HG03378 (cell line): ENCODE measurements at regions not wholly inside any gene's neighbourhood (a gene's known extent, or its start where the extent isn't known, plus 50 kb on each side); places are given as distances from the start of the nearest gene placed in this dataset.
"Not testable (repeated sequence)": the region's sequence is repeated elsewhere in the genome, so short reads cannot be mapped to it uniquely, and the experiment has no call there.

Experiments used
- ATAC-seq: cut with Tn5 transposase; IDR thresholded peaks from one replicate; pipeline ENCODE4 v1.9.1; 2021; ENCODE audit warnings: mild to moderate bottlenecking, moderate library complexity; ENCODE audit not compliant: unreplicated experiment

DNA sequence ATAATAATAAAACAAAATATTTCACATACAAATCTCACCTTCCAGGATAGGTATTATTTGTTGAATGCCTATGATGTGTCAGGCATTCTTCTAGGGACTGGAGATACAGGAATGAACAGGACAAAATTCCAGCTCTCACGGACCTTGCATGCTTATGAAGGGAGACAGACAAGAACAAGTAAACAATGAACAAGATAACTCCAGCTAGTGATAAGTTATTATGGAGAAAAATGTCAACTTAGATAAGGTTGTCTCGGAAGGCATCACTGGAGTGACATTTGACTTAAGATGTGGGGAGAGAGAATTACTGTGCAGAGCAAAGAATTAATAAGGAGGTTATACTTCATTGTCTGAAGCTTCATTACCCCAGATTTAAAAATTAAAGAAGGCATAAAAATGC is 836.7 kb downstream of the SOCS6 start:
- ATAC-seq, result no peak

DNA sequence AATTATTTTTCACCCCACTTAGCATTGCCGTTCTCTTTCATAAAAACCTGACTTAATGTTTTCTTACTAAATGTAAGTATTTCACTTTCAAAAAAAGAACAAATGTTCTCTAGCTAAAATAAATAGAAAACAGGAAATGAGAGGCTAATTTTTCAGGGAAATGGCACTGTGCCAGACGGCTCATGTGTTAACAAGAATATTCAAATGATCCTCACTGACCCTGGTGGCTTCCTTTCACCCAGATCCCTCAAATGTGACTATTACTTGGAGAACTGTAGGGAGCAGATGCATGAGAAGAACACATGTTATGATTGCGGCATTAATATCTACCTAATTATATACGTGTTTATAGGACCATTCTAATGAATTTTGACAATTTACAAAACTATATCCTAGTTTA is 827.7 kb downstream of the SOCS6 start:
- ATAC-seq, result no peak

DNA sequence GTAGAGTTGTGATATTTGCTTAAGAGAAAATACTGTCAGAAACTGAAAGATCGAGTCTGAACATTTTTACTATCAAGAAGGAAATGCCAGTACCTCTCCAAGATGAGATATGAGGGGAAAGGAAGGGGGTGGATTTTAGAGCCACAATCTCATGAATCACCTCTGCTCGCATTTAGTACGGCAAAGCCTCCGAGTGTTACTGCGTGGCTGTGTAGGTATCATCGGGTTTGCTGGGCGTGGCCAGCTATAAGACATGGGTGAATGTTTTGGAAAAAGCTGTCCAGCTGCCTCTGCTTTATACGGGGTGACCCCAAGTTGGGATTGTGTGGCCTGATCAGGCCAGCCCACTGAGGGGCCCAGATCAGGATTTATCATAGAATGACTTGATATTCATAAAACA is 826.4 kb downstream of the SOCS6 start:
- ATAC-seq, result no peak

DNA sequence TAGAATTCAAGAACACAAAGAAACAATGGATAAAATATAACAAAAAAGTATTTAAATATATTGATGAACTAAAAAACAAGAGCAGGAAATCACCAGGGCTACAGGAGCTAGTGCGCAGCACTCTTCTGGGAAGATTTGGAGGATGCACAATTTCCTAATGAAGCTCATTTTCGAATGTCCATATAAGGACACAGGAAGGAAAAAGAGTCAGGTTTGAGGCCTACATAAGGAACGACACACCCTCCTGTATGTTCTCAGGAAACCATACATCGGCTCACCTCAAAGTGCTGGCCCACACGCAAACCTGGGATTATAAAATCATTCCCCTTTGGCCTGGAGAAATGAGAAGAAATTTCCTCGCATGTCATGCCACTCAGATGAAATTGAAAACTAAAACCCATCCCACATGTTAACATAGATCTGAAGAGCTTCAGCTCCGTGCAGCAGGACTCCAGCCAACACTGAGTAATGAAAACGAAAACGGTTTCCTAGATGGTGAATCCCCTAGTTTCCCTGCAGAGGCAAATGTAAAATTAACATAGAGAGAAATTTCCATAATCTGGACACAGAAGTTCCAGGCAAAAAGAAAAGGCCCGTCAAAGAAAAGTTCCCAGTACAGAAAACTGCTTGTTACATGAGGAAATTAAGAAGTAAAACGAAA is 825.8 kb downstream of the SOCS6 start:
- ATAC-seq, result no peak

DNA sequence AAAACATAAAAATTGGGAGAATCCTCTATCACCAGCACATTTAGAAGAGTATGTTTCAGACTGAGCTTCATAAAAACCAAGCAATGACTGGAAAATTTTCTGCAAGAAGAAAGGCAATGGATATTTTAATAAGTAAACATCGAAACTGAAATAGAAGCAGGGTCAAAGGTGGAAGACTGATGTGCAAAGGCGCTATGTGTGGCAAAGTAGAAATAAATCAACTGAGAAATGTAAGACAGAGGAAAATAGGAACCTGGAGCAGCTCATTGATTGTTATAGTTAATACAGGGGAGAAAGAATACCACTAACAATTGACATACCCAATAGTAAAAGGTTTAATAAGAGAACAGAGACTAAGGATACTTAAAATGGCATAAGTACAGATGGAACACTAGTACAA is 818.4 kb downstream of the SOCS6 start:
- no peak for ATAC-seq

DNA sequence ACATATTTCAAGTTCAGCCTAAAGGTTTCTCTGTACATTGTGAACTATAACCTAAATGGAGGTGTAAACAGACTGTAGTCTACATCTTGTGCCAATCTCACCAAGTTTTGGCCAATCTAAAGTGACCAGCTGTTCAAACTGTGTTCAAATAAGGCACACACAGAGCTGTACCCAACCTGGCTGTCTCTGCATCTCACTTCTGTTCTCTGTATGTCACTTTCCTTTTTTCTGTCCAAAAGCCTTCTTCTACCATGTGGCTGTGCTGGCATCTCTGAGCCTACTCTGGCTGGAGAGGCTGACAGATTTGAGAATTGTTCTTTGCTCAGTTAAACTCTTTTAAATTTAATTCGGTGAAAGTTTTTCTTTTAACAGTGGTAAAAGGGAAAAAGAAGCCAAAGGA is 817.9 kb downstream of the SOCS6 start:
- no peak for ATAC-seq

DNA sequence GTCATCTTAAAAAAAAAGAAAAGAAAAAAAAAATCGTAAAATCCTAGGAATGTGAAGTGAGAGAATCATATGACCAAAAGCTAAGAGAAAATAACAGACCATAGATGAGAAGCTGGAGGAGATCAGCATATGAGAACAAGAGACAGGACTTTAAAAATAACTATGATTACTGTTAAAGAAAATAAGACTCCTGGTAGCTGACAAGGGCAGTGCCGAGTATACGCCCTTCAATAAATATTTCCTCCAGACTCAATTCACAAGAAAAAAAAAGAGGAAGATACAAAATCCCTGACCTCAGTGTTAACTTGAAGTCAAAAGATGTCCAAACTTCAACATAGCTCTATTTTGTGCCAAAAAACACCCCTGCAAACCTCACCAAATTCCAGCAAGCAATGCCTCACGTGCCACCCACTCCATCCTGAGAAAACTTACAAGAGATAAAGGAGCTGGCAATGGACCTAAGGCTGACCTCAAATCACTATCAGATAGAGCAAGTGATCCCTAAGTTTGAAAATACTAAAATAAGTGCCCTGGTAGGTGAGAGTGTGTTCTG is 817.2 kb downstream of the SOCS6 start:
- ATAC-seq, result no peak

DNA sequence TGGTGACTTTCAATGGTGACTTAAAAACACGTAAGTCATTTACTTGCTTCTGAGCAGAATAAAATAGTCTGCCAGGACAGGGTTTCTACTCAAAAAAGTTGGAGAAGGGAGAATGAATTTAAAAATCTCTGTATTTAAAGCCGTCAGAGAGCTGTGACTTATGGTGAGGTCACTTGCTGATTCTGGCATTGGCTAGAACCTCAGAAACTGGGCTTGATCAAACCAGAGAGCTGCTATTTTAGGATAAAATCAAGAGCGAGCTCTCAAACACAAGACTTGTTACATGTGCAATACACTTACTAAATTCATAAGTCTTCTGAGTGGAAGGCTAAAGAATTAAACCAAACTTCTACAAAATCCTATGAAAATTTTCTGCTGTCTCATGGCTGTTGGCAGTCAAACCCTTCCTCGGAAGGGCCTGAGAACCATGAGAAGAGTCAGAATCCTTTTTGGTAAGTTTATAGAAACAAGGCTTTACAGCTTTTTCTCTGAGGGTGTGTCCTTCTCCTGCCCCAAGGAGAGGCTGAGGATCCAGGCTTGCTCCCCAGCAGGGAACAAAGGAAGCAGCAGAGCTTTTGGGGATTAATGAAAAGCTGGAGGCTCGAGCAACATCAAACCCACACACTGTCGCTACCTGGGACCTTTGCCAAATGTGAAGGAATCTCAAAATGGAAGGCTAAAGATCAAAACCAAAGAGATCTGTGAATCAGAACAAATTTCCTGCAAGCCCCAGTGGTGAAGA is 816.4 kb downstream of the SOCS6 start:
- ATAC-seq, result no peak

DNA sequence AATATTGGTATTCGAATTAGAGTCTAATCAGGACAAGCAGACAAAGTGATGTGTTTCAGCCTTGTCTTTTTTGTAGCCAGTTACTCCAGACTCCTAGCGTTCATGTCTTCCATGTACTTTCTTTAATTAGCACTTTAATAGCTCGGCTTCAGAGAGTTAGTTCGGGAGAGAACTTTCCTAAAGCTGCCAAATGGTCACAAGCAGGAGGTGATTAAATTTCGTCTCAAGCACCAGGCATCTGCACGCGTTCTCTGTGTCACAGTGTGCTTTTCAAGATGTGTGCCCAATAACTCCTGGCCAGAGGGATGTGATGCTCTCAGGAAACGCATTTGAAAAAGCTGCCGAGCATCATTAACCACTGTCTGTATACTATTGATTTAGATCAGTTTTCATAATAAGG is 790.8 kb downstream of the SOCS6 start:
- no peak for ATAC-seq

DNA sequence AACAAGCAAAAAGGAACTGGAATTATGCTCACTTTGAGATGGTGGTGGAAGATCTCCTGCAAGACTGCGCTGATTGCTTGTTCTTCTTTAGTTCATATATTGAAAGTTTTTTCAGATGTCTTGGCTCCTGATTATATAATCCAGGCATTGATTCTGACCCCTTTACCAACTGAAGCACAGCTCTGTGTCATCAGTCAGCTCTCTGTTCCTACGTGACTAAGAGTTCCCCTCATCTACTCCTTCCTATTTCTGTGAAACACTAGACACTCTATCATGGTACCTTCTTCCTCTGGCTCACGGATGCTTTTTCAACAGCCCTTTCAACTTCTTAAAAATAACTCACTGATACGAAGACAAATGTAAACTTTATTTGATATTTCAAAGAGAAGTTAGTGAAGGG is 788.6 kb downstream of the SOCS6 start:
- no peak for ATAC-seq

DNA sequence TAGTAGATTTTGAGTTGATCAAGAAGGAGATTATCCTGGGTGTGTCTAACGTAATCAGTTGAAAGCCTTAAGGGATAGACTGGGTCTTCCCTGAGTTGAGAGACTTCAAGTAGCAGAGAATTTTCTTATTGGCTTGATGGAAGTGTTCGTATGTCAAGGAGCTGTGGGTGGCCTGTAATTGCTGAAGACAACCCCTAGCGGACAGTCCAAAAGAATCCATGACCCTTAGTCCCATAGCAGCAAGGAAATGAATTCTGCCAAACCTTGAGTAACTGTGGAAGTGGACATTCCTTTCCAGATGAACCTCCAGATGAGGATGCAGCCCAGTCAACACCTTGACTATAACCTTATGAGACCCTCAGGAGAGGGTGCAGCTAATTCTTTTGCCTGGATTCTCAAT is 786.3 kb downstream of the SOCS6 start:
- no peak for ATAC-seq

DNA sequence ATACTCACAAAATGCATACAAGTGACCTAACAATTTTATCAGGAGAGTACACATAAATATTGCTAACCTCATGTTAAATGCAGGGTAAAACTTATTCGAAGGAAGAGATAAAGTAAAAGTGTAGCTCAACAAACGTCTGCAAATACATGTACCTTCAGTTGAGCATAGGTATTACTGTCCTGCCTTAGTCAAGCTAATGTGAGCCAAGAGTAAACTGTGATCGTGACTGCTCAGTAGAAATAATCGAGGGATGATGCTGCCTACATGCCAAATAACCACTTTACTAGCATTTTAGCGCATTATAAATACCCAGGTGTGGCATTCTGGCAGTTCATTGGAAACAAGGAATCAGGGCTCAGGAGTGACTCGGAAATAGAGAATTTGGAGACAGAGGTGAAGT is 779.5 kb downstream of the SOCS6 start:
- no peak for ATAC-seq

DNA sequence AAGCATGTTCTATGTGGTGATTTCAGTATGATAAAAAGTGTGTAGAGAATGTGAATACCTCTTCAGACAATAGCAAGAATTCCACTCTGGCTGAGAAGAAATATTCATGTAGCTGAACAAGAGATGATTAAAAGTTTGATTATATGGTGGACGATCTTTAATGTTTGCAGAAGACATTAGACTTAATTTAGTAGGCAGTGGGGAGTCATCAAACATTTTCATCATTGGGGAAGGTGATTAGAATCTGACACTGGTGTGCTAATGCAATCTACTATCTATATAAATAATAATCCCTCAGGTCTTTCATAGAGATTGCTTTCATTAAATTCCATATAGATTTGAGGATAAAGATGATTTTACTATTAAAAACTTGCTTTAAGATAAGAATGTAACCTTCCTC is 761.0 kb downstream of the SOCS6 start:
- ATAC-seq, result no peak

DNA sequence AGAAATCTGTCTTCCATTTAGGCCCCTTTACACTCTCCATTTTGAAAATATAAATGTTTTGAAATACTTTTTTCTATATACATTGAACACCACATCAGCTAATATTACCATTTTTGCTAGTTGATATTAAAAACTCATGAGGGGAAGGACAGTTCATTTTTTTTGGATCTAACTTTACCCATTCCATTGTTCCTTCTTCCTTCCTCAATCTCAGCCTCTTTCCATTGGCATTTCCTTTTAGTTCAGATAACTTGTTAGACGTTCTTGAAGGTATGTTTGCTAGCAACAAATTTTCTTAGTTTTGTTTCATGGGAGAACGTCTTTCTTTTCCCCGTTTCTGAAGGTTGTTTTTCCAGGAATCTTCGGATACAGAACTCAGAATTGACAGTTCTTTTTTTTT is 759.0 kb downstream of the SOCS6 start:
- ATAC-seq, result no peak

DNA sequence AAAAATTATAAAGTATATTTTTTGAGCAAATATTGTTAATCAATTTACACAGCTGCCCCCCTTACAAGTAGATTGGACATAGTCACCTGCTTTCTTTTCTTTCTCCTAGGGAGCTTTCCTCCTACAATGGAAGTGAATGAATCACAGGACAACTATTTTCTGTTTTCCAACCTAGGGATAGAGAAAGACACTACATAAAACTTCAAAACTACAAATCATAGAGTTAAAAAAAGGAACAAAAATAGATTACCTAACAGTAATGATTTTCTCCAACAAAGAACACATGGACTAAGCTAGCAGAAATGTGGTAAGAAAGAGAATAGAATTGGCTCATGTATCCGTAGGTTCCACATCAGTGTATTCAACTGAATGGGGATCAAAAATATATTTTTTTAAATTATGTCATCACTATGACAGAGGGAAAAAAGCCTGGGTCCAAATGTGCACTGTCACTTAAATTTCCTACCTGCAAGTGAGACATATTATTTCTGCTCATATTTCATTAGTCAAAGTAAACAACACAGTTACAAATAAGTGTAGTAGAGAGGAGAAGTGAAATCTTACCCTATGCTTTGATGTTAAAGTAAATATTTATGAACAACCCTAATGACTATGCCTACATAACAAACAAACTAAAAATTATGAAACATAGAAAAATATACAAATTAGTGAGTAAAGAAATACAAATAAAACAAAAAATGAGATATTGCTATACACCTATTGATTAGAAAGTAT is 756.7 kb downstream of the SOCS6 start:
- ATAC-seq, result no peak

DNA sequence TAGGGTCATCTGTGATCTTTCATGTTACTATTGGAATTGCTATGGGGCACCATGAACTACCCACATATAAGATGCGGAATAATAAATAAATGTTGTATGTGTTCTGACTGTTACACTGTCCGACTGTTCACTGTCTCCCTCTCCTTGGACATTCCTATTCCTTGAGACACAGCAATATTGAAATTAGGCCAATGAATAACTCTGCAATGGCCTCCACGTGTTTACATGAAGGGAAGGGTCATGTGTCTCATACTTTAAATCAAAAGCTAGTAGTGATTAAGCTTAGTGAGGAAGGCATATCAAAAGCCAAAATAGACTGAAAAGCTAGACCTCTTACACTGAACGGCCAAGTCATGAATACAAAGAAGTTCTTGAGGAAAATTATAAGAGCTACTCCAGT is 751.3 kb downstream of the SOCS6 start:
- ATAC-seq, result no peak

DNA sequence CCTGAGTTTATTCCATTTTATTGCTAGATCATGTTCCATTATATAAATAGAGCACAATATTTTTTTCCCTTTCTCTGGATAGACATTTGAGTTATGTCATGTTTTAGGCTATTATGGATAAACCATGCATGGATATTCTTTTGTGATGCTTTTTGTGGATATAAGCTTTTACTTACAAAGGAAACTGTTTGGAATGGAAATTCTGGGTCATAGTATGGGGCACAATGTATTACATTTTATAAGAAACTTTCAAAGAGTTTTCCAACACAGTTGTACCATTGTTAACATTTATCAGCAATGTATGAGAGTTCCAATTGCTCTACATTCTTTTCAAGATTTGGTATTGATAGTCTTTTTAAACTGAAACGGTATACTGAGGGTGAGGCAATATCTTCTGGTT is 749.4 kb downstream of the SOCS6 start:
- no peak for ATAC-seq

DNA sequence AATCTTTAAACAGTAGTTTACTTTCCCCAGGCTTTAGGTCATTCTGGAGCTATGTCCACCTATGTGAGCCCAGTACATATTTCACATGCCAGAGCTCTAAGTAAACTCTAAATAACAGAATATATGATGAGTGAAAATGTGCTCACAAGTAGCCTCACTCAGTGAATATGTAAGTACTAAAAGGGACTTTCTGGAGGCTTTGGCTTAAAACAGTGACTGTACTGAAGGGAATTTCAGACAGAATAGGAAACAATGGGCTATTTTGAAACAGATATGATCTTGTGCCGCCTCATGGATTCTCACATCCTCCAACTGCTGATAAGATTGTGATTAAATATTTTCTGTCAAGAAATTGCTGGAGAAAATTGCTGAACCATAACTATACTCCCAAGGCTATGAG is 747.9 kb downstream of the SOCS6 start:
- ATAC-seq, result no peak

DNA sequence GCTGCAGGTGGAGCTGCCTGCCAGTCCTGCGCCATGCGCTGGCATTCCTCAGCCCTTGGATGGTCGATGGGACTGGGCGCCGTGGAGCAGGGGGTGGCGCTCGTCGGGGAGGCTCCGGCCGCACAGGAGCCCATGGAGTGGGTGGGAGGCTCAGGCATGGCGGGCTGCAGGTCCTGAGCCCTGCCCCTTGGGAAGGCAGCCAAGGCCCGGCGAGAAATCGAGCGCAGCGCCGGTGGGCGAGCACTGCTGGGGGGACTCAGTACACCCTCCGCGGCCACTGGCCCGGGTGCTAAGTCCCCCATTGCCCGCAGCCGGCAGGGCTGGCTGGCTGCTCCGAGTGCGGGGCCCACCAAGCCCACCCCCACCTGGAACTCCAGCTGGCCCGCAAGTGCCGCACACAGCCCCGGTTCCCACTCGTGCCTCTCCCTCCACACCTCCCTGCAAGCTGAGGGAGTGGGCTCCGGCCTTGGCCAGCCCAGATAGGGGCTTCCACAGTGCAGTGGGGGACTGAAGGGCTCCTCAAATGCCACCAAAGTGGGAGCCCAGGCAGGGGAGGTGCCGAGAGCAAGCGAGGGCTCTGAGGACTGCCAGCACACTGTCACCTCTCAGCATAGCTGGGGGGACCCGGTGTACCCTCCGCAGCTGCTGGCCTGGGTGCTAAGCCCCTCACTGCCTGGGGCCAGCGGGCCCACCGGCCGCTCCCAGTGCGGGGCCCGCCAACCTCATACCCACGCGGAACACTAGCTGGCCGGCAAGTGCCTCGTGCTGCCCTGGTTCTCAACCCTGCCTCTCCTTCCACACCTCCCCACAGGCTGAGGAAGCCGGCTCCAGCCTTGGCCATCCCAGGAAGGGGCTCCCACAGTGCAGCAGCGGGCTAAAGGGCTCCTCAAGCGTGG is 742.7 kb downstream of the SOCS6 start:
- not testable (repeated sequence) for ATAC-seq

DNA sequence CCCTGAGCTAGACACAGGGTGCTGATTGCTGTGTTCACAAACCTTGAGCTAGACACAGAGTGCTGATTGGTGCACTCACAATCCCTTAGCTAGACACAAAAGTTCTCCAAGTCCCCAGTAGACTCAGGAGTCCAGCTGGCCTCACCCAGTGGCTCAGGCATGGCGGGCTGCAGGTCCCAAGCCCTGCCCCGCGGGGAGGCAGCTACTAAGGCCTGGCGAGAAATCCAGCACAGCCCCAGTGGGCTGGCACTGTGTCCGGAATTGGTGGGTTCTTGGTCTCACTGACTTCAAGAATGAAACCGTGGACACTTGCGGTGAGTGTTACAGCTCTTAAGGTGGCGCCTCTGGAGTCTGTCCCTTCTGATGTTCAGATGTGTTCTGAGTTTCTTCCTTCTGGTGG is 741.2 kb downstream of the SOCS6 start:
- ATAC-seq, result not testable (repeated sequence)

DNA sequence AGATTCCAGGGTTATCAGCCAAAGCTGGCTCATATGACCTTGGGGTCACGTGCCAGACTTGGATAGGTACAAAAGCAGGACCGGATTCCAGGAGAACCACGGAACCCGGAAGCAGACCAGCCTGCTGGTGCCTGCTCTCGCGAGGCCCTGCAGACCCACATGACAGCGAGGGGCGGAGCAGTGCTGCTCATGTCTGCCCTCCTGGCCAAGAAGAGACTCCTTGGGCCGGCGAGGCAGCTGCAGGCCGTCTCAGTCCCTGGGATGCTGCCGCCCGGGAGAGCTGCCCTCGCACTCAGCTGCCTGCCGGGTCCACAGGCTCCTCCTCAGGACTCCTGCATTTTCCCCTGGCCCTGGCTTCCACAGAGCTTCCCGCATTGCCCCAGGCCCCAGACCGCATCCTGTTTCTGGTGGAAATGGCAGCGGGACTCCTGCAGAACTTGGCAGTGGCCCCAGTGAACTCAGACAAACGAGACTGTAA is 739.5 kb downstream of the SOCS6 start:
- ATAC-seq, result no peak
